SJCRH30 (cell line): ENCODE measurements at regions not wholly inside any gene's neighbourhood (a gene's known extent, or its start where the extent isn't known, plus 50 kb on each side); places are given as distances from the start of the nearest gene placed in this dataset.

Experiments
- DNase-seq, 2 experiments: peaks; one replicate each; pipeline ENCODE4 v3.0.0-alpha.2; 2015 to 2020
- H3K27ac ChIP-seq: fragments of 250-450 bp; sonication (Bioruptor Pico); 2 replicates; pipeline ENCODE4 v1.5.1; 2020; ENCODE audit warnings: mild to moderate bottlenecking, moderate library complexity
- H3K27me3 ChIP-seq: fragments of 250-450 bp; sonication (Bioruptor Pico); 2 replicates; pipeline ENCODE4 v1.5.1; 2020; ENCODE audit warnings: mild to moderate bottlenecking, moderate library complexity
- H3K36me3 ChIP-seq: fragments of 250-450 bp; sonication (Bioruptor Pico); 2 replicates; pipeline ENCODE4 v1.5.1; 2020; ENCODE audit warnings: mild to moderate bottlenecking, moderate library complexity
- H3K4me1 ChIP-seq: fragments of 250-450 bp; sonication (Bioruptor Pico); 2 replicates; pipeline ENCODE4 v1.5.1; 2020; ENCODE audit warnings: mild to moderate bottlenecking, moderate library complexity
- H3K4me3 ChIP-seq: fragments of 250-450 bp; sonication (Bioruptor Pico); 2 replicates; pipeline ENCODE4 v1.5.1; 2020; ENCODE audit warnings: mild to moderate bottlenecking, moderate library complexity
- H3K9me3 ChIP-seq: fragments of 250-450 bp; sonication (Bioruptor Pico); replicated peaks from 2 replicates; pipeline ENCODE4 v1.5.1; 2020; ENCODE audit warnings: mild to moderate bottlenecking, moderate library complexity

DNA sequence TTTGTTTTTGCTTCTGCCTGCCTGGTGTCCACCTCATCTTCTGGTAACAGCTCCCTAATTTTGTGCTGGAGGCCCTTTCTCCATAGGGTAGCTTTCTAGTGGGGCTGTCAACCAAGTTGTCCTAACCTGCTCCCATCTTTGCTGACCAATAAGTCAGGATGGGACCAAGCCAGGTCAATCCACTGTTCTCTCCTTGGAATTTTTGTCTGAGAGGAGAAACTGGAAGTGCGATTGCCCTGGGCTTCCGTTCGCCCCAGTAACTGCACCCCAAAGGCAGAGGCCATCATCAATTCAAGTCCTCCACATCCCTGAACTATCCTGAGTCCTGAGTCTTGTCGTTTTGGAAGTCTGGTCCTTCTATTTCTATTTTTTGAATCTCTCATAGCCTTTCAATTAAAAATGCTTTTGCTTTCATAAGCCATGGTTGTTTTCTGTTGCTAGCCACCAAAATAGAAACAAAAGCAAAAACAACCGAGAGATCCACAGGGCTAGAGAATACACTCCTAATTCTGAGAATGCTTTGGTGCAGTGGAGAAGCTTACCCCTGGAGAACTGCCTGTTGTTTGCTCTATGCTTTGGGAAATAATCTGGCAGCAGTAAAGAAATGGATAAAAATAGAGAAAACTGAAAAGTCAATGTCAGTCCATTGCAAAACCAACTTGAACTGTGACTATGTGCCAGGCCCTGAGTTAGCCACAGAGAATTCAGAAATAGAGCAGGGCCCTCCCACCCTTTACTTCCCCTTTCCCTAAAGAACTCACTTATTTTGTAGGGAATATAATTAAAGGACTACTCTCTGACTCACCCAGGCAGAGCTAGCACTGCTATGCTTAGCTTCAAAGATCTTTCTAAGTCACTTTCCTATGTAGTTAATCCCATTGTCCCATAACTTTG, 368.1 kb downstream of the CXCL12 start:
- Histone ChIP-seq H3K27me3 (no peaks in the 10 kb centered on the region), H3K4me1 (no peaks in the 10 kb centered on the region), H3K36me3 (no peaks in the 10 kb centered on the region), H3K27ac (no peak overlapping the region), H3K4me3 (no peak overlapping the region), H3K9me3 (no peaks in the 10 kb centered on the region)
- no peak for DNase-seq

DNA sequence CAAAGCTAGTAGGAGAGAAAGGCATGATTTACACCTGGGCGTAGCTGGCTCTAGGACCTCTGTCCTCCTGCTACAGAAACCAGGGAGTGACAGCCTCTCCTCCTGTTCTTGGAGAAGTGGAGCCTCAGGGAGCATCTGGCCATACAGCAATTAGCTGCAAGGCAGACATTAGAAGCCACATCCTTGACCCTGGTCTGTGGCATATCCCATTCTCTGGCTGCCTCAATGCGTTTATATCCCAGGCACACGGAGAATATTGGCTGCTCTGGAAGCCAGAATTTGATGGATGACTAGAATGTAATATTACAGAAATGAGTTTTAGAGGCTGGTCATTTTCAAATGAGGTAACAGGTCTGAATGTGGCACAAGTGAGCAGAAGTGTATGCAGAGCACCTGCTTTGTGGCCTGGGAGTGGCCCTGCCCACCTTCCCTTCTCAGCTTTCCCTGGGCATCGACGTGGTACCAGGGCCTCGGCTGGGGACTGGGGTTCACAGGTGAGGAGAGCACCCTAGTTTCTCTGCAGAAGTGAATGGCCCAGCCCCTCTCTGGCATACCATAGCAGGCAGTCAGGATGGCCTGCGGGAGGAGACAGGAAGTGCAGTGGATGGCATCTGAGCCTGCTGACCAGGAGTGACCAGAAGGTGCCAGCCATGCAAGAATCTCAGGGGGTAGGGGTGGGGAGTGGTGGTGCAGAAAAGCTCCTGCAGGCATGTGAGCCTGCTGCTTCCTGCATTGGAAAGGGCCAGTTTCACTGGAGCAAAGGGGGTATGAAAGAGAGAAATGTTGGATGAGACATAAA, 367.2 kb upstream of the ZNF32 start:
- H3K4me1 ChIP-seq, result no peaks in the 10 kb centered on the region
- H3K36me3 ChIP-seq, result no peaks in the 10 kb centered on the region
- H3K4me3 ChIP-seq, result no peak overlapping the region
- H3K9me3 ChIP-seq, result no peaks in the 10 kb centered on the region
- no peak overlapping the region for H3K27ac ChIP-seq
- DNase-seq, result no peak
- no peaks in the 10 kb centered on the region for H3K27me3 ChIP-seq

DNA sequence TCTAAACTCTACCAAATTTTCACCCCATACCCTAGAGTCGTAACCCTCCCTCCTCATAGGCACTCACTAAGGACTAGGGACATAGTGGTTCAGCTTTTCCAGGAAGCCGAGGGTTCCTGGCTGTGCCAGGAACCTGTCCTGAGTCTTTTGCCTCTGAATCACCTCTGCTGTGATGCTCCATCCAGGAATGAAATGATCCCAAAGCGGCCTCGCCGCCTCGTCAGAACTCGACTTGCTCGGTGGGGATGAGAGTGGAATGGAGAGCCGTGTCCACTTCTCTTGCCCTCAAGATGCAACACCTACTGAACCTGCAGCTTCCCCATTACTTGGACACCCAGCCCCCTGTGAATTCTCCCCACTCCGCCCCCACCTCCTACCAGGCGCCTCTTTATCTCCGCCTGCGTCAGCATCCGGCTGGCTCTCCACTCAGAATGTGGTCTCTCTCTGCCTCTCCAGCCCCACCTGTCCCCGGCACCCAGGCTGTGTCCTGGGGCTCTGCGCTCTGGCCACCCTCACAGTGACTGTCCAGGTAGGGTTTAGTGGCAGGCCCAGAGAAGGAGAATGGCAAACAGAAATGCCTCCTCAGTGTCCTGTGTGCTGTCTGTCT, 366.1 kb upstream of the ZNF32 start:
- no peaks in the 10 kb centered on the region for H3K9me3 ChIP-seq
- no peak overlapping the region for H3K4me3 ChIP-seq
- H3K27me3 ChIP-seq, result no peaks in the 10 kb centered on the region
- no peak overlapping the region for H3K27ac ChIP-seq
- no peak for DNase-seq
- H3K36me3 ChIP-seq, result no peaks in the 10 kb centered on the region
- no peaks in the 10 kb centered on the region for H3K4me1 ChIP-seq

DNA sequence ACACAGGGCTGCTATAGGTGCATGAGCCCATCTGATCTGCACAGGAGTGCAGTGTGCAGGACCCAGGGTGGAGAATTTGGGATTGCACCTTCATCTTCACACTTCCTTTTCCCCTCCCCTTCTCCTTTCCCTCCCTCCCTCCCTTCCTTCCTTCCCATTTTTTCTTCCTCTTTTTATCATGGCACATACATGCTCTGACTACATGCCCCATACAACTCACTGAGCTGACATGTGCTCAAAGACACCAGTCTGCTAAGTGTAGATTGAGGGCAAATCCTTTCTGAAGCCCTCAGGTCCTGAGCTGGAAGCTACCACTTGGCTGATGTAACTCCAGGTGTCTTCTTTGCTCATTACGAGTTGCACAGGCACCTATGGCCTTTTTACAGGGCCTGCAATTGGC, 365.3 kb upstream of the ZNF32 start:
- DNase-seq, result no peak
- H3K36me3 ChIP-seq, result no peaks in the 10 kb centered on the region
- H3K4me1 ChIP-seq, result no peaks in the 10 kb centered on the region
- H3K27ac ChIP-seq, result no peak overlapping the region
- H3K27me3 ChIP-seq, result no peaks in the 10 kb centered on the region
- H3K4me3 ChIP-seq, result no peak overlapping the region
- H3K9me3 ChIP-seq, result no peaks in the 10 kb centered on the region

DNA sequence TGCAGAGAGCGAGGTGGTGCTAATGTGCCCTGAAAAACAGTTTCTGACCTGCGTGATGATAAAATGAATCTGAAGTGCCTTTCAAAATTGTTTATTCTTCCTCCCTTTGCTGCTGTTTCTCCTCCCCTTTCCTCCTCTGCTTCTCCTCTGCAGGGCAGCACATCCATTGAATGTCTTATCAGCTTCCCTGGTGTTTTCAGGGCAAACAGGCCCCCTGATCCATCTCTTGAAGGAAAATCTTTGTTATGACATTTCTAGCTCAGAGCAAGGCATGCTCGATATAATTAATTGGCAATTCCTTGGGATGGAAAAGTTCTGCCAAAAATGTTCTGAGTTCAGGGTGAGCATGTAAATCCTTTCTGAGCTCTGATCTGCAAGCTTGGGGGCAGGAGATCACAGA, 364.2 kb upstream of the ZNF32 start:
- no peak overlapping the region for H3K27ac ChIP-seq
- H3K4me1 ChIP-seq, result no peaks in the 10 kb centered on the region

DNA sequence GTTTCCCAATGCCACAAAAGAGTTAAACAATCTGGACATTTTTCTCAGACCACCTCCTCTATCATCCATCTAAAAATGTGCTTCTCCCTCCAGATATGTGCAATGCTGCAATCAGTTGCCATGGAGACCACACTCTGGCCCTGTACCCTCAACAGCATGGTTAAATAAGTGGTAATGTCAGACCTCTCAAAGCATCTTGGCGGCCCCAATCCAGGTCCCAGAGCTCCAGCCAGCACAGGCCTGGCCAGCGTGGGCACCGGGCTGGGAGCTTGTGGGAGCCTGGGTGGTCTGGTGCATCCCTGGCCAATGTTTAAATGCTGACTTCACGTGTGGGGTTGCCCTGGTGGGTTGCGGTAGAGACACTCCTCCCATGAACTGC, 362.9 kb upstream of the ZNF32 start:
- Histone ChIP-seq H3K27me3 (no peaks in the 10 kb centered on the region), H3K36me3 (no peaks in the 10 kb centered on the region), H3K27ac (no peak overlapping the region), H3K4me1 (no peaks in the 10 kb centered on the region), H3K4me3 (no peak overlapping the region), H3K9me3 (no peaks in the 10 kb centered on the region)
- DNase-seq, result no peak

More for the DNA sequence above, 364.2 kb upstream of the ZNF32 start:
- H3K36me3 ChIP-seq, result no peaks in the 10 kb centered on the region
- DNase-seq, result no peak
- H3K4me3 ChIP-seq, result no peak overlapping the region
- no peaks in the 10 kb centered on the region for H3K27me3 ChIP-seq
- no peaks in the 10 kb centered on the region for H3K9me3 ChIP-seq

DNA sequence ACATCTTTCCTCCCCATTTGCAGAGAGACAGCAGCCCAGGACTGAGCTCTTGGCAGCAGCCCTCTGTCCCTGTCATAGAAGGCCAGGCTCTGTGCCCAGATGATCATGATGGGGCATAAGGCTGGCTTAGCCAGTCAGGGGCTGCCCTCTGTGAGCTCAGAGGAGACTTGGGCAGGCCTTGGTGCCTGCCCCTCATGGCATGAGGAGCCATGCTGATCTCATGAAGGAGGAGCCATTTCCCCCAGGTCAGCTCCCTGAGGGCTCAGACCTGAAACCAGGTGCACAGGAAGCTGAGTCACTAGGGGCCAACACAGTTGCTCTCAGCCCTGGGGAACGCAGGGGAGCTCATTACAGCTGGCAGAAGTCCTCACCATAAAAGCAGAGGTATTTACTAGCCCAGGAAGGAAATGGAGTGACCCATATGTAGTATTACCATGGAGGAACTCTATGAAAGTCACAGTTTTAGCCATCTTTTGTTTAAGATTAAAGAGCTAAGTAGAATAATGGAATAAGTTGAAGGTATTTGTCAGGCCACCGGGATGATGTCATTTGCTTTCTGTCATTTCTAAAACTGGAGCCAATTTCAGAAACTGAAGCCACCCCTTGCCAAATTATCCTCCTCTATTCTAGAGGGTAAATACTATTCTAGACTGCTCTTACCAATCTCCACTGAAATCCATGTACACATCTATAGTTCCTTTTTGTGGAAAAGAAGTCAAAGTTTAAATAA, 362.4 kb upstream of the ZNF32 start:
- H3K9me3 ChIP-seq, result no peaks in the 10 kb centered on the region
- H3K27me3 ChIP-seq, result no peaks in the 10 kb centered on the region
- H3K4me3 ChIP-seq, result no peak overlapping the region
- H3K27ac ChIP-seq, result no peak overlapping the region
- no peak for DNase-seq
- no peaks in the 10 kb centered on the region for H3K4me1 ChIP-seq
- no peaks in the 10 kb centered on the region for H3K36me3 ChIP-seq

DNA sequence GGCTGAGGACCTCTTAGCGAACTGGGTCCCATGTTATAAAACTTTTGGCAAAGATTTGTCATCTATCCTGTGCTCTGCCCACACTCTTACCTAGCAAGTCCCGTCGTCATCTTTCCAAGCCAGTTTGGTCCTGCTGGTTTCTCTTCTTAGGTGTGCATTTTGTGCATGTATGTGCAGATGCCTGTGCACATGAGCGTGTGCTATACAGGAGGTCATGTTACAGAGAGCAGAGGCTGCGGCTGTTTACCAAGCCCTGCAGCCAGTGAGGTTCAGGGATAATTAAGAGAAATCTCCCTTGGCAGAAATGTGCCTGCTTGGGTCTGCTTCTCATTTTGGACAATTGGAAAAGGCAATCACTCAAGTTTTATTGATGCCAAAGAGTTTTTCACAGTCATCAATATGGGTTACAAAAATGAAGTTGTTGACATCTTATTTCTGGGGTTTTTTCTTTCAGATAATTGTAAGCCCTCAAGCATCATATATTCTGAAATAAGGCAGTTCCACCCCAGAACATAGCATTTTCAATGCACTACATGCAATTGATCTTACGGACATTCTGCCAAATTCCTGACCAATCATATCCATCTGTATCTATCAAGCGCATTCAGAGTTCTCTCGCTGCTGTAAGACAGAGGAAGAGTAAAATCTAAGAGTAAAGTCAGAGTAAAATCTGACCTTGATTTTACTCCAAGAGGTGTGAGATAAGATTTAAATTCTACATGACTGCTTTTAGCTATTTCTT, 361.4 kb upstream of the ZNF32 start:
- Histone ChIP-seq H3K27ac (no peak overlapping the region), H3K36me3 (no peaks in the 10 kb centered on the region), H3K4me3 (no peak overlapping the region), H3K4me1 (no peaks in the 10 kb centered on the region), H3K9me3 (no peaks in the 10 kb centered on the region), H3K27me3 (no peaks in the 10 kb centered on the region)
- DNase-seq, result no peak

DNA sequence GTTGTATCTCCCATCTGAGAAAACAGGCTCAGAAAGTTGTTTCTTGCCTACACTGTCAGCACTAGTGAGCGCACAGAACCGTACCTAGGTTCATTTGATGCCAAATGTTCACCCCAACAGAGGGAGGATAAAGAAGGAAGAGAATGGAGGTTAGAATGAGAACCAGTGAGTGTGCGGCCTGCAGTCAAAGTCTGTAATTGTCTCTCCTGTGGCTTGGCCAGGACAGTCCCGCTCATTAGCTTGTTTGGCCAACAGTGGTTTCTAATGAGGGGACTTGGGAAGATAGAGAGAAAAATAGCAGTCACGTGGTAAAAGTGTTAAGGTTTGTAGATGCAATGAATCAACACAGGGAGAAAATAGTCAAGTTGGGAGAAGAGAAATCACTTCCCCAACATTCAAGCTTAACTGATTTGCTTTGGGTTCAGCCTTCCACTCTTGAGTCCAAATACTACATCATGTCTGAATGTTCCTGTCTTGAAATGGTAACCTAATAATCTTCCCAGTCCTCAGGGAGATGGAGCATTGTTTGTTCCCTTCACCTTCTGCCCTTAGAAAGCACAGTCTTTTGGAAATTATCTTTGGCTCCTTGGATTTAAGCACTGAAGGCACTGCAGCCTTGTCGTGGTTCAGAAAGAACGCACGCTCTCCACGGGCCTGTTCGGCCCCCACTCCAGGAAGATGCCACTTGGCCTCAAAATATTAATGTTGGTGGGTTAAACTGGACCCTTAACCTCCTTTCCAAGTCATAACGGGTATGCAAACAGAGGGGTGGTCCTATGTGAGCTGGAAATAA, 360.4 kb upstream of the ZNF32 start:
- Histone ChIP-seq H3K36me3 (no peaks in the 10 kb centered on the region), H3K4me1 (no peaks in the 10 kb centered on the region), H3K27ac (no peak overlapping the region), H3K9me3 (no peaks in the 10 kb centered on the region), H3K4me3 (no peak overlapping the region), H3K27me3 (no peaks in the 10 kb centered on the region)
- DNase-seq, result no peak

DNA sequence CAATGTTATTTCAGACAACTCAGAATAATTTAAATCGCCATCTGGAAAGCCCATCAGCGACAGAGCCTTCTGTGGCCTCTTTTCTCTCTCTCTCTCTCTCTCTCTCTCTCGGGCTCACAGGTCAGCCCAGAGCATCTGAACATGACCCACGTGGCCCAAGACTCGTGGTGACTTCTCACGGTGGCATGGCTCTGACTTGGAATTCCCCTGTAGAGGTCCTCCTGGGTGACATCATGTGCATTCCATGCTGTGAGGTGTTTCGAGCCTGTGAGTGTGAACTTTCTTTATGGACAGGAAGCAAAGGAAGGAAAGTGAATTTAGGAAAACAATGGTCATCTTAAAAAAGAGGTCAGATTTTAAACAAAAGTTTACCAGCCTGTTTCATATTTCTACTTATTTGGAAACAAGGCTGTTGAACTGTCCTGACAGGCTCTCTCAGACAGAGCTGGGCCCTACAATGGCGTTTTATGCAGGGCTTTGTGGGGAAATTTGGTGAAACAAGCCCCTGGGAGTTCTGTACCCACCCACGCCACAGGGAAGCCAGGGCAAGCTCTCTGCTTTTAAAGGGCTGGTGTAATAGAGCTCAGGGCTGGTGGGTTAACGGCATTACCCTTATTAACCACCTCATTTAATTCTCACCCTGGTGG, 359.7 kb upstream of the ZNF32 start:
- no peak for DNase-seq
- H3K27ac ChIP-seq, result no peak overlapping the region
- no peaks in the 10 kb centered on the region for H3K36me3 ChIP-seq
- H3K4me1 ChIP-seq, result no peaks in the 10 kb centered on the region
- H3K4me3 ChIP-seq, result no peak overlapping the region
- H3K27me3 ChIP-seq, result no peaks in the 10 kb centered on the region
- no peaks in the 10 kb centered on the region for H3K9me3 ChIP-seq

DNA sequence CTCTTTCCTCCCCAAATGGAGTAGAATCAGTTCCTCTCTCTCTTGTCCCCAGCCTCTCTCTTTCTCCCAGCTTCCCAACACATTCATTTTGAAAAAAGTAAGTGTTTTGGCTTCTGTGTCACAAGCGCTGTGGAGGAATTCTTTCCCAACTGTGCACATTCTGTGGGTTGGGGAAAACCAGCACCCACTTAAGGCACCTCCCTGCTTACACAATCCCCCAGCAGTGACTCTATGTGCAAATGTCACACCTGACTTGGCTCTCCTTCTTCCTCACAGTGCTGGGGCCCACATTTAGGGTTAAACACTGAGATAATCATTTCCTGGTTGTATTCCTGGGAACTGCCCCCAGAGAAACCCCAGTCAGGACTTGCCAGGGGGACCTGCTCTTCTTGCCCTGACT, 358.1 kb upstream of the ZNF32 start:
- H3K27ac ChIP-seq, result no peak overlapping the region
- no peak for DNase-seq
- no peaks in the 10 kb centered on the region for H3K27me3 ChIP-seq
- no peaks in the 10 kb centered on the region for H3K36me3 ChIP-seq
- no peaks in the 10 kb centered on the region for H3K4me1 ChIP-seq
- no peaks in the 10 kb centered on the region for H3K9me3 ChIP-seq
- no peak overlapping the region for H3K4me3 ChIP-seq

DNA sequence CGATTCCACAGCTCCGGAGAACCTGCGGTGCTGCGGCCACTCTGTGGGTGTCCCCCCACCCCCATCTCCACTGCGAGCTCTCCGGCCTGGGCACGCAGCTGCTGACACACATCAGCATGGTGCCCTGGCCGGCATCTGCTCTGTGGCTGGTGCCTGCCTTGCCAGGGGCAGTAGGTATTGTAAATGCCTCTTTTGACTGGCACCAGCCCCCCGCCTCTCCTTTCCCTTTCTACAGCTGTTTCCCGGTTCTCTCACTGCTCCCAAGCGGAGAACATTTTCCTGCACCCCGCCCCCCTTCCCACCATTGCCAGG, 357.1 kb upstream of the ZNF32 start:
- no peaks in the 10 kb centered on the region for H3K4me1 ChIP-seq
- no peak for DNase-seq
- H3K9me3 ChIP-seq, result no peaks in the 10 kb centered on the region
- no peak overlapping the region for H3K27ac ChIP-seq
- no peaks in the 10 kb centered on the region for H3K27me3 ChIP-seq
- no peaks in the 10 kb centered on the region for H3K36me3 ChIP-seq
- H3K4me3 ChIP-seq, result no peak overlapping the region

DNA sequence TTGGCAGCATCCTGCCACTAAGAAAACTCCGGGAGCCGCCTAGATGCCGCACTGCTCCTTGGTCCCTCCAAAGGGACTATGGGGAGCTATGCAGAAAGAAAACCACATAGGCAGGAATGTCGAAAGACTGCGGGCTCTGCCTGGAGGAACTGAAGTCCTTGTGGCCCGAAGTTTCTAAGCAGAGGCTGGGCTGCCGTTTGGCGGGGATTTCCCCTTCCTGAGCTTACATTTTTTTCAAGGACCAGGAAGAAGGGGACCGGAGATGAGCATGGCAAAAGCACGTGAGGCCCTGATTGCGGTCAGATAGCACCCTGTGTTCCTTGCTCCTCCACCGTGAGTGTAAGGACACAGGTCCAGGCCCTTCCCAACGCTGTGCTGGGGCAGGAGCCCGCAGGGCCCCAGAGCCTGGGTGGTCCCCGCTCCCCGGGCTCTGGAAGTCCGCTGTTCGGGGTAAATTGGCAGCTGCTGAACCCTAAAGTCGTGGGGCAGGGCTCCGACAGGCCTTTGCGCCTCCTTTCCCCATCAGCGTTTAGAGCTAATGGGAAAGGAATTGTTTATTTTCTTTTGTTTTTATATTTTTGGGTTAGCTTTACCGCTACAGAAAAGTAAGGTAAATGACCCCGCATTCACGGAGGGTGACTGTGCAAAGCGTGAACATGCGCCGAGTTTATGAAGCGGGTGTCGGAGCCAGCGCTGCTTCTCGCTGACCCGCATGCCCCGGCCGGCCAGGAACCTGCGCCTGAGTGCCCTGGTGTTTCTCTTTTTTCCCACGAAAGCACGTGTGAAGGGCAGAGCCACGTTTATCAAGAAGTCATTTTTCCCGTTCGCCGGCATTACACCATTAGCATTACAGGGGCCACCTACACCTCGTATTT, 356.5 kb upstream of the ZNF32 start:
- Histone ChIP-seq H3K27ac (no peak overlapping the region), H3K4me3 (no peak overlapping the region), H3K4me1 (no peaks in the 10 kb centered on the region), H3K9me3 (no peaks in the 10 kb centered on the region), H3K27me3 (no peaks in the 10 kb centered on the region), H3K36me3 (no peaks in the 10 kb centered on the region)
- no peak for DNase-seq
